Uterus (tissue), 3 donors: ENCODE measurements at regions not wholly inside any gene's neighbourhood (a gene's known extent, or its start where the extent isn't known, plus 50 kb on each side); places are given as distances from the start of the nearest gene placed in this dataset.

Experiments
- DNase-seq, 2 donors: peaks; one replicate each; pipeline ENCODE4 v3.0.0-alpha.2; 2019 to 2020
- H3K27ac ChIP-seq, 2 donors: fragments of 200-600 bp; sonication (generic); 1 replicate in 1 of 2; 2 replicates in 1 of 2; pipeline ENCODE4 v1.5.1; 2016 to 2018
- H3K27me3 ChIP-seq, 2 donors: fragments of 200-600 bp; sonication (generic); one replicate each; pipeline ENCODE4 v1.5.1; 2018 to 2019; ENCODE audit warnings: control low read depth in 1 of 2
- H3K36me3 ChIP-seq, 2 donors: fragments of 200-600 bp; sonication (generic); one replicate each; pipeline ENCODE4 v1.5.1; 2019; ENCODE audit warnings: control low read depth in 1 of 2
- H3K4me1 ChIP-seq, 2 donors: fragments of 200-600 bp; sonication (generic); one replicate each; pipeline ENCODE4 v1.5.1; 2018 to 2019; ENCODE audit warnings: control low read depth in 1 of 2
- H3K4me3 ChIP-seq, 2 donors: fragments of 200-600 bp; sonication (generic); 1 replicate in 1 of 2; 2 replicates in 1 of 2; pipeline ENCODE4 v1.5.1; 2018 to 2019; ENCODE audit warnings: mild to moderate bottlenecking in 1 of 2
- H3K9me3 ChIP-seq, 2 donors: fragments of 200-600 bp; sonication (generic); one replicate each; pipeline ENCODE4 v1.5.1; 2019; ENCODE audit warnings: control low read depth in 1 of 2
- CTCF ChIP-seq, 4 experiments: fragments of 200-600 bp in 2 of 4; fragments of 450-650 bp in 2 of 4; sonication (generic) in 2 of 4; IDR thresholded peaks; one replicate each; pipeline ENCODE4 v1.5.1; 2016 to 2019; ENCODE audit warnings: antibody characterized with exemption in 4 of 4, mild to moderate bottlenecking in 2 of 4, moderate library complexity in 1 of 4
- POLR2A ChIP-seq, 2 donors: fragments of 450-650 bp; IDR thresholded peaks; one replicate each; pipeline ENCODE4 v1.6.1; 2016; ENCODE audit warnings: antibody characterized with exemption in 2 of 2, mild to moderate bottlenecking in 1 of 2, moderate library complexity in 1 of 2
- intact Hi-C: fragments of 100-400 bp; cut with DNase I; formaldehyde crosslinking; loops from one replicate; pipeline ENCODE4 v1.15.1; 2023; ENCODE audit warnings: low total_unique reads
- donor health status: DM: yes; HTN: yes; CAD: no.

DNA sequence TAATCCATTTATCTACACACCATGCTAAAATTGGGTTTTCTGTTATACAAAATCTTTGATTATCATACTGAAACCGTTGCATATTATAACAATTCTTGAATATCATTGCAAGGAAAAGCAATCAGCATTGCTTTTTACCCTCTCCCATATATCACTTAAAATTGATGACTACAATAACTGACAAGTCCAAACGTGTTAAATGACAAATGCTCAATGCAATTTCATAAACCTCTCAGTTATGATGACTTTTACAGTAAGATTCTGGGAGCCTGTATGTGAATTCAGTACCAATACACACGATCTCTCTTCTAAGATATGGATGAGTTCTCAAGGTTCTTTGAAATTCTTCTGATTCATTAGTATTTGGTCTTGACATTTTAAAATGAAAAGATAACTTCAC is 368.5 kb upstream of the TRIB2 start:
- intact Hi-C loops = no loop called here
- no peaks in the 10 kb centered on the region for H3K9me3 ChIP-seq
- no peak overlapping the region for H3K4me3 ChIP-seq
- no peak overlapping the region for H3K27ac ChIP-seq
- no peak for DNase-seq
- no peak for TF ChIP-seq POLR2A (IDR thresholded peaks at IDR 0.05)
- no peak for TF ChIP-seq CTCF (IDR thresholded peaks at IDR 0.05)
- no peaks in the 10 kb centered on the region for H3K4me1 ChIP-seq
- no peaks in the 10 kb centered on the region for H3K36me3 ChIP-seq
- no peaks in the 10 kb centered on the region for H3K27me3 ChIP-seq

DNA sequence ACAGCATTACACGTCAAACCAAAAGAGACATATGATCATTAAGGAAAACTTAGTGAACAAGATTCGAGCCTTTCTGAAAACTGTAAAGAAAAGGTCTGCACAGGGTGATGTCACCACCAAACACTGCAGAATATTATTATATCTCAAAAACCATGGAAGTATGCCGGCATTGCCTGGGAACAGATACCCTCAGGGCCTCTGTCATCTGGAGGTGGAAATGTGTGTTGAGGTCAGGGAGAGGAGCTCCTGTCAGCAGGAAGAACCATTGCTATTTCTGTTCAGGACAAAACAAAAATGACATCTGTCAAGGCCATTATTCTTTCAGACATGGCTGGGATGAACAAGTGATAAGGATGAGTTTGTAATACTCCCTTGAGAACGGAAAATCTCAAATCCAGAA is 365.9 kb upstream of the TRIB2 start:
- no peaks in the 10 kb centered on the region for H3K36me3 ChIP-seq
- no peaks in the 10 kb centered on the region for H3K27me3 ChIP-seq
- no peaks in the 10 kb centered on the region for H3K9me3 ChIP-seq
- intact Hi-C loops = no loop called here
- TF ChIP-seq CTCF (IDR thresholded peaks at IDR 0.05) (no peak), POLR2A (IDR thresholded peaks at IDR 0.05) (no peak)
- H3K4me1 ChIP-seq = no peaks in the 10 kb centered on the region
- H3K27ac ChIP-seq = no peak overlapping the region
- H3K4me3 ChIP-seq = no peak overlapping the region
- no peak for DNase-seq

GRCh38 chr2:12352889-12353288 is 363.8 kb upstream of the TRIB2 start:
- Histone ChIP-seq H3K4me3 (no peak overlapping the region), H3K36me3 (no peaks in the 10 kb centered on the region), H3K9me3 (no peaks in the 10 kb centered on the region), H3K27me3 (no peaks in the 10 kb centered on the region), H3K4me1 (no peaks in the 10 kb centered on the region), H3K27ac (no peak overlapping the region)
- intact Hi-C loops = no loop called here
- no peak for DNase-seq
- TF ChIP-seq POLR2A (IDR thresholded peaks at IDR 0.05) = no peak
- no peak for TF ChIP-seq CTCF (IDR thresholded peaks at IDR 0.05)

DNA sequence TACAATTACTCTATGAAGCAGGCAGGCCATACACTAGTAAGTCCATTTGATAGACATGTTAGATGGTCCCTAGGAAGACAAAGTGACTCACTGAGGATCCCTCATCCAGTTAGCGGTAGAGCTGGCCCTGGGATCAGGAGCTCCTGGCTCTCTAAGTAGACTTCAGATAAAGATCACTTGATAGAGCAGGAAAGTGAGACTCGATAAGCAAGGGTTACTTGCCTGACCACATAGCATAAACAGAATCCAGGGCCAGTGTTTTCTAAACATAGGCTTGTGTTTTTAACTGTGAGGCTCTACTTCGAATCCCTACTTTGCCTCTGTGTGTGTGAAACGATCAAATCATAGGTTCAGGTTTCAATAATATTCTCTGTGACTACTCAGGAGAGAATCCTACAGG is 355.2 kb upstream of the TRIB2 start:
- TF ChIP-seq CTCF (IDR thresholded peaks at IDR 0.05) = no peak
- TF ChIP-seq POLR2A (IDR thresholded peaks at IDR 0.05) = no peak
- no peak overlapping the region for H3K27ac ChIP-seq
- no peak for DNase-seq
- H3K36me3 ChIP-seq = no peaks in the 10 kb centered on the region
- no peaks in the 10 kb centered on the region for H3K27me3 ChIP-seq
- no peaks in the 10 kb centered on the region for H3K4me1 ChIP-seq
- intact Hi-C loops = no loop called here
- H3K9me3 ChIP-seq = no peaks in the 10 kb centered on the region
- no peak overlapping the region for H3K4me3 ChIP-seq

GRCh38 chr2:12363138-12363537 is 353.6 kb upstream of the TRIB2 start:
- no peak overlapping the region for H3K27ac ChIP-seq
- no peak overlapping the region for H3K4me3 ChIP-seq
- no peak for DNase-seq
- no peaks in the 10 kb centered on the region for H3K4me1 ChIP-seq
- no peaks in the 10 kb centered on the region for H3K27me3 ChIP-seq
- TF ChIP-seq CTCF (IDR thresholded peaks at IDR 0.05) (no peak), POLR2A (IDR thresholded peaks at IDR 0.05) (no peak)
- intact Hi-C loops = no loop called here
- no peaks in the 10 kb centered on the region for H3K36me3 ChIP-seq
- H3K9me3 ChIP-seq = no peaks in the 10 kb centered on the region
